H1 (cell line): ENCODE measurements at regions not wholly inside any gene's neighbourhood (a gene's known extent, or its start where the extent isn't known, plus 50 kb on each side); places are given as distances from the start of the nearest gene placed in this dataset.

Source experiments
- CTCF ChIA-PET: fragments of 300-600 bp; sonication (Branson Sonifier 250); formaldehyde crosslinking; loops from one replicate; lab custom pipeline; 2021; ENCODE audit not compliant: partially characterized antibody; lab: Charles Lee
- POLR2A ChIA-PET: fragments of 300-600 bp; sonication (Branson Sonifier 250); formaldehyde crosslinking; loops from one replicate; lab custom pipeline; 2021; ENCODE audit warnings: inconsistent platforms; ENCODE audit not compliant: partially characterized antibody; lab: Charles Lee
- DNase-seq, 2 experiments: peaks; one replicate each; pipeline versions ENCODE4 v3.0.0 to v3.0.0-alpha.2; 2010 to 2022; ENCODE audit warnings: low spot score in 2 of 2, low read depth in 1 of 2, mixed read lengths in 1 of 2
- FAIRE-seq: peaks from 2 replicates; lab custom pipeline; 2011; peaks lifted over from hg19 to GRCh38; lab: Jason Lieb, UNC
- H2AFZ ChIP-seq: 2 replicates; pipeline ENCODE4 v1.8.1; 2012; ENCODE audit warnings: low read length, inconsistent platforms
- H2AK5ac ChIP-seq: 2 replicates; pipeline ENCODE4 v1.6.1; 2013; ENCODE audit warnings: low read depth, low read length
- H2BK120ac ChIP-seq: replicated peaks from 2 replicates; pipeline ENCODE3; 2013; ENCODE audit warnings: low read depth, low read length, inconsistent platforms
- H2BK12ac ChIP-seq: 2 replicates; pipeline ENCODE4 v1.6.1; 2013; ENCODE audit warnings: low read depth, low read length
- H2BK15ac ChIP-seq: 2 replicates; pipeline ENCODE4 v1.6.1; 2013; ENCODE audit warnings: low read length
- H2BK20ac ChIP-seq: 2 replicates; pipeline ENCODE4 v1.6.1; 2013; ENCODE audit warnings: low read length
- H2BK5ac ChIP-seq: 2 replicates; pipeline ENCODE4 v1.6.1; 2013; ENCODE audit warnings: low read depth, low read length
- H3K14ac ChIP-seq: 2 replicates; pipeline ENCODE4 v1.6.1; 2013; ENCODE audit warnings: inconsistent platforms; ENCODE audit not compliant: insufficient read length
- H3K18ac ChIP-seq: 2 replicates; pipeline ENCODE4 v1.6.1; 2013; ENCODE audit warnings: low read length; ENCODE audit errors: extremely low read depth
- H3K23ac ChIP-seq: 2 replicates; pipeline ENCODE4 v1.6.1; 2013; ENCODE audit warnings: inconsistent platforms; ENCODE audit not compliant: insufficient read length
- H3K23me2 ChIP-seq: 2 replicates; pipeline ENCODE4 v1.6.1; 2013; ENCODE audit warnings: low read depth, low read length
- H3K27ac ChIP-seq: 2 replicates; pipeline ENCODE4 v1.6.1; 2011; ENCODE audit warnings: low read depth, low read length, inconsistent platforms
- H3K27me3 ChIP-seq, 4 experiments: replicated peaks in 1 of 4; 1 replicate in 1 of 4; 2 replicates in 3 of 4; pipeline versions ENCODE4 v1.6.1 to v1.8.1; 2011 to 2013; ENCODE audit warnings: low read length in 3 of 4, mild to moderate bottlenecking in 3 of 4, inconsistent platforms in 2 of 4, mixed read lengths in 2 of 4, moderate library complexity in 1 of 4; ENCODE audit not compliant: control insufficient read depth in 3 of 4, insufficient read depth in 3 of 4; ENCODE audit errors: extremely low read depth in 1 of 4
- H3K36me3 ChIP-seq, 4 experiments: 2 replicates each; pipeline versions ENCODE4 v1.6.1 to v1.8.1; 2011 to 2013; ENCODE audit warnings: mild to moderate bottlenecking in 4 of 4, low read length in 3 of 4, moderate library complexity in 2 of 4, control low read depth in 1 of 4, inconsistent platforms in 1 of 4; ENCODE audit not compliant: insufficient read depth in 4 of 4, control insufficient read depth in 2 of 4
- H3K4ac ChIP-seq: replicated peaks from 2 replicates; pipeline ENCODE3; 2013; ENCODE audit warnings: low read length, low read depth, mixed read lengths, inconsistent platforms; ENCODE audit not compliant: insufficient read length
- H3K4me1 ChIP-seq, 4 experiments: replicated peaks in 1 of 4; 1 replicate in 1 of 4; 2 replicates in 3 of 4; pipeline versions ENCODE4 v1.6.1 to v1.8.1; 2011 to 2013; ENCODE audit warnings: low read length in 3 of 4, inconsistent platforms in 2 of 4, mixed read lengths in 1 of 4; ENCODE audit not compliant: insufficient read depth in 4 of 4, control insufficient read depth in 3 of 4
- H3K4me2 ChIP-seq, 2 experiments: 2 replicates each; pipeline versions ENCODE4 v1.6.1 to v1.8.1; 2011 to 2013; ENCODE audit warnings: low read depth in 2 of 2, low read length in 2 of 2, control low read depth in 1 of 2, inconsistent platforms in 1 of 2, mild to moderate bottlenecking in 1 of 2; ENCODE audit not compliant: insufficient read depth in 1 of 2
- H3K4me3 ChIP-seq, 4 experiments: fragments of 200-600, 300-600 bp in 1 of 4; sonication (generic), shearing (Covaris generic), sonication (Bioruptor Twin) in 1 of 4; 2 replicates each; pipeline versions ENCODE4 v1.5.1 to v1.8.1; 2011 to 2016; ENCODE audit warnings: low read length in 4 of 4, low read depth in 3 of 4, control low read depth in 2 of 4, inconsistent platforms in 2 of 4, mild to moderate bottlenecking in 2 of 4, mixed read lengths in 1 of 4, moderate library complexity in 1 of 4; ENCODE audit not compliant: insufficient read depth in 2 of 4; ENCODE audit errors: extremely low read depth in 1 of 4
- H3K56ac ChIP-seq: replicated peaks from 2 replicates; pipeline ENCODE3; 2013; ENCODE audit warnings: low read depth, mild to moderate bottlenecking, mixed read lengths, low read length, inconsistent platforms; ENCODE audit not compliant: insufficient read length
- H3K79me1 ChIP-seq: 2 replicates; pipeline ENCODE4 v1.6.1; 2013; ENCODE audit warnings: low read depth, low read length, control low read depth
- H3K79me2 ChIP-seq, 2 experiments: 2 replicates each; pipeline versions ENCODE4 v1.6.1 to v1.8.1; 2012 to 2013; ENCODE audit warnings: low read length in 2 of 2, mild to moderate bottlenecking in 2 of 2, inconsistent platforms in 1 of 2; ENCODE audit not compliant: insufficient read depth in 2 of 2, control insufficient read depth in 1 of 2
- H3K9ac ChIP-seq, 4 experiments: replicated peaks in 1 of 4; 1 replicate in 1 of 4; 2 replicates in 3 of 4; pipeline versions ENCODE4 v1.6.1 to v1.8.1; 2011 to 2013; ENCODE audit warnings: low read depth in 3 of 4, low read length in 3 of 4, control low read depth in 2 of 4, mild to moderate bottlenecking in 2 of 4, moderate library complexity in 2 of 4, inconsistent platforms in 1 of 4; ENCODE audit errors: extremely low read depth in 1 of 4
- H3K9me3 ChIP-seq, 2 experiments: 2 replicates each; pipeline versions ENCODE4 v1.6.1 to v1.8.1; 2012 to 2013; ENCODE audit warnings: mild to moderate bottlenecking in 2 of 2, moderate library complexity in 2 of 2, control low read depth in 1 of 2, inconsistent platforms in 1 of 2, low read depth in 1 of 2, low read length in 1 of 2, mixed read lengths in 1 of 2; ENCODE audit not compliant: insufficient read depth in 2 of 2
- H4K20me1 ChIP-seq, 2 experiments: replicated peaks in 1 of 2; 2 replicates each; pipeline versions ENCODE3 to v1.8.1; 2011 to 2013; ENCODE audit warnings: inconsistent platforms in 2 of 2, low read length in 2 of 2, mild to moderate bottlenecking in 1 of 2; ENCODE audit not compliant: insufficient read depth in 2 of 2, control insufficient read depth in 1 of 2
- H4K5ac ChIP-seq: 2 replicates; pipeline ENCODE4 v1.6.1; 2013; ENCODE audit warnings: low read length, low read depth, mixed read lengths, inconsistent platforms; ENCODE audit not compliant: insufficient read length
- H4K8ac ChIP-seq: 2 replicates; pipeline ENCODE4 v1.8.0; 2013; ENCODE audit warnings: mild to moderate bottlenecking, moderate library complexity, low read length, inconsistent platforms; ENCODE audit not compliant: insufficient read depth; ENCODE audit errors: extremely low read depth
- H4K91ac ChIP-seq: replicated peaks from 2 replicates; pipeline ENCODE3; 2013; ENCODE audit warnings: low read length, mixed read lengths, inconsistent platforms; ENCODE audit not compliant: insufficient read length
- CHD2 ChIP-seq: IDR thresholded peaks from 2 replicates; pipeline ENCODE4 v1.6.1; 2012; ENCODE audit warnings: low read length, improper control_type of control experiment
- E2F6 ChIP-seq: IDR thresholded peaks from 2 replicates; pipeline ENCODE4 v1.6.1; 2012; ENCODE audit warnings: inconsistent platforms
- EP300 ChIP-seq, 2 experiments: IDR thresholded peaks; 1 replicate in 1 of 2; 2 replicates in 1 of 2; pipeline ENCODE4 v1.6.1; 2011 to 2012; ENCODE audit warnings: low read depth in 2 of 2, low read length in 2 of 2, mild to moderate bottlenecking in 2 of 2, borderline replicate concordance in 1 of 2, inconsistent platforms in 1 of 2, moderate library complexity in 1 of 2
- KDM1A ChIP-seq: fragments of 200-600, 300-600 bp; sonication (generic); IDR thresholded peaks from 2 replicates; pipeline ENCODE4 v1.7.1; 2016; ENCODE audit warnings: mild to moderate bottlenecking, low read length, borderline replicate concordance
- RBBP5 ChIP-seq: IDR thresholded peaks from 2 replicates; pipeline ENCODE4 v1.7.1; 2012; ENCODE audit warnings: low read depth, mild to moderate bottlenecking, inconsistent platforms, low read length, moderate library complexity, borderline replicate concordance
- RXRA ChIP-seq: IDR thresholded peaks from 2 replicates; pipeline ENCODE4 v1.6.1; 2011; ENCODE audit warnings: low read depth, mild to moderate bottlenecking, low read length, moderate library complexity; ENCODE audit not compliant: insufficient read depth
- SP1 ChIP-seq: IDR thresholded peaks from 2 replicates; pipeline ENCODE4 v1.6.1; 2011; ENCODE audit warnings: low read depth, low read length
- SP2 ChIP-seq: IDR thresholded peaks from 2 replicates; pipeline ENCODE4 v1.6.1; 2012; ENCODE audit warnings: mild to moderate bottlenecking, low read length, inconsistent platforms
- SRF ChIP-seq: IDR thresholded peaks from 2 replicates; pipeline ENCODE4 v1.6.1; 2011; ENCODE audit warnings: mild to moderate bottlenecking, low read depth, low read length, moderate library complexity
- SUZ12 ChIP-seq: fragments of 200-600 bp; sonication (generic); IDR thresholded peaks from 2 replicates; pipeline ENCODE4 v1.6.1; 2012; ENCODE audit warnings: mild to moderate bottlenecking, inconsistent platforms, low read length, moderate library complexity, mixed read lengths
- TEAD4 ChIP-seq: IDR thresholded peaks from 2 replicates; pipeline ENCODE4 v1.6.1; 2012; ENCODE audit warnings: low read depth, low read length, inconsistent platforms, mixed read lengths
- USF2 ChIP-seq: IDR thresholded peaks from 2 replicates; pipeline ENCODE4 v1.6.1; 2011; ENCODE audit warnings: low read length, improper control_type of control experiment
- WGBS, 2 experiments: shearing (Covaris generic) in 1 of 2; methylation state at CpG; one replicate each; pipeline versions ENCODE4 v1.1.6 to v1.1.7; 2013 to 2015; ENCODE audit warnings: low lambda C conversion rate in 2 of 2, mixed read lengths in 2 of 2, inconsistent platforms in 1 of 2, low coverage in 1 of 2, missing lambda C conversion rate in 1 of 2; ENCODE audit not compliant: insufficient replicate concordance in 2 of 2, insufficient coverage in 1 of 2, insufficient read length in 1 of 2; ENCODE audit errors: extremely low coverage in 1 of 2, missing lambda C conversion rate in 1 of 2; 5-methylcytosine and 5-hydroxymethylcytosine counted together
- TF ChIP-seq, protein P1 (sequence below): IDR thresholded peaks from 2 replicates; pipeline ENCODE4 v1.6.1; 2012; ENCODE audit warnings: inconsistent platforms

DNA sequence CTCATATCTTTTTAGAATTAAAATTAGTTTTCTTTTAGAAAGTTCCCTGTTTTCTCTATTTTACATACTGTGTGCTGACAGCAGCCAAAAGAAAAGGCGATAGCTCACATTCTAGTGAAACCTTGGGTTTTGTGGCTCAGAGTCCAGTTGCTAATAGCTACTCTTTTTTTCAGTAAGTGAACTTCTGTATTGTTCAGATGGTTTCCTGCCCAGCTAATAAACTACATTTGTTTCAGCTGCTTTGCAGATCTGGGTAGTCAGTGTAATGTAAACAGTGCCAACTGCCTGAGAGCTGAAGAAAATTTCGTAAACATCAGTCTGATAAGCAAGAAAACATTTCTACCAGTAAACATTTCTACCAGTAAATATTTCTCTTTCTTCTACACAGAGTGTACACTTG lies 370.2 kb downstream of the GRIA2 start:
- POLR2A ChIA-PET: no interaction called here
- Histone ChIP-seq H3K4me2 (no peak overlapping the region), H3K27me3 (no peaks in the 10 kb centered on the region), H3K23ac (no peak overlapping the region), H2BK20ac (no peak overlapping the region), H3K79me1 (no peaks in the 10 kb centered on the region), H3K9ac (no peak overlapping the region), H4K20me1 (no peaks in the 10 kb centered on the region), H2BK120ac (no peak overlapping the region), H4K8ac (no peak overlapping the region), H3K4me3 (no peak overlapping the region), H3K14ac (no peak overlapping the region), H3K4ac (no peak overlapping the region), H3K4me1 (peaks cover 0 to 3% (median 0%) of the 10 kb centered on the region in 4 experiments; a peak in 1 of 7 replicates), H3K79me2 (no peaks in the 10 kb centered on the region), H3K23me2 (no peaks in the 10 kb centered on the region), H2BK12ac (no peak overlapping the region), H3K27ac (no peak overlapping the region), H3K9me3 (no peaks in the 10 kb centered on the region), H4K91ac (no peak overlapping the region), H2AFZ (0 out of 2 replicates have a peak overlapping the region, but pooled peaks have one; percentile 21), H4K5ac (no peak overlapping the region), H2BK15ac (no peak overlapping the region), H3K56ac (no peak overlapping the region), H2BK5ac (no peak overlapping the region), H3K18ac (no peak overlapping the region), H3K36me3 (no peaks in the 10 kb centered on the region), H2AK5ac (no peak overlapping the region)
- DNase-seq: no peak
- CTCF ChIA-PET: interaction anchor here (1.5 kb wide), 1 partner anchor 12 kb away, joined by 5 read pairs; no protein-coding TSS in a partner anchor
- 97% methylated on average over 2 of the region's 2 CpGs; no CpG with 5 or more reads in 1 of the 2 experiments for WGBS, 2 experiments
- no peak for FAIRE-seq
- no peak for TF ChIP-seq USF2
- TF ChIP-seq RXRA: no peak
- no peak for TF ChIP-seq SP1
- no peak for TF ChIP-seq EP300 (IDR thresholded peaks at IDR 0.05; ENCODE audit: borderline replicate concordance in 1 of 2, low read depth in 2 of 2, low read length in 2 of 2)
- TF ChIP-seq RBBP5: no peak
- TF ChIP-seq, protein P1, sequence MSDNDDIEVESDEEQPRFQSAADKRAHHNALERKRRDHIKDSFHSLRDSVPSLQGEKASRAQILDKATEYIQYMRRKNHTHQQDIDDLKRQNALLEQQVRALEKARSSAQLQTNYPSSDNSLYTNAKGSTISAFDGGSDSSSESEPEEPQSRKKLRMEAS: no peak
- TF ChIP-seq E2F6: no peak
- no peak for TF ChIP-seq CHD2
- TF ChIP-seq TEAD4: no peak
- TF ChIP-seq SP2: no peak
- TF ChIP-seq KDM1A: no peak
- TF ChIP-seq SRF: no peak
- TF ChIP-seq SUZ12: no peak
